Neural cell (in vitro differentiated cells): ENCODE measurements at regions not wholly inside any gene's neighbourhood (a gene's known extent, or its start where the extent isn't known, plus 50 kb on each side); places are given as distances from the start of the nearest gene placed in this dataset.

ENCODE experiments used
- H2AFZ ChIP-seq: fragments of 200-600, 300-800 bp; sonication (generic), shearing (Covaris generic); 2 replicates; pipeline ENCODE4 v1.6.0; 2014; ENCODE audit warnings: low read depth, mild to moderate bottlenecking, antibody characterized with exemption, low read length, moderate library complexity
- H3F3A ChIP-seq: fragments of 200-600 bp; shearing (Covaris generic); 2 replicates; pipeline ENCODE4 v1.6.1; 2016; ENCODE audit warnings: mild to moderate bottlenecking, moderate library complexity, mixed read lengths, antibody characterized with exemption, low read length; ENCODE audit not compliant: insufficient read depth, poor library complexity, severe bottlenecking
- H3K27ac ChIP-seq: fragments of 200-600, 300-800 bp; sonication (generic), shearing (Covaris generic); 2 replicates; pipeline ENCODE4 v1.5.1; 2014; ENCODE audit warnings: mild to moderate bottlenecking, low read length, moderate library complexity
- H3K27me3 ChIP-seq: fragments of 300-800, 200-600 bp; sonication (generic), shearing (Covaris generic); 2 replicates; pipeline ENCODE4 v1.6.0; 2014; ENCODE audit warnings: mild to moderate bottlenecking, low read depth, low read length, moderate library complexity; ENCODE audit not compliant: insufficient read depth
- H3K36me3 ChIP-seq: fragments of 300-800, 200-600 bp; sonication (generic), shearing (Covaris generic); 2 replicates; pipeline ENCODE4 v1.5.1; 2014; ENCODE audit warnings: mild to moderate bottlenecking, antibody characterized with exemption, low read length, moderate library complexity; ENCODE audit not compliant: insufficient read depth
- H3K4me2 ChIP-seq: fragments of 300-800, 200-600 bp; sonication (generic), shearing (Covaris generic); 2 replicates; pipeline ENCODE4 v1.6.0; 2014; ENCODE audit warnings: mild to moderate bottlenecking, low read length
- H3K4me3 ChIP-seq: fragments of 300-800, 200-600 bp; sonication (generic), shearing (Covaris generic); 2 replicates; pipeline ENCODE4 v1.5.1; 2014; ENCODE audit warnings: mild to moderate bottlenecking, low read length, moderate library complexity
- H3K79me2 ChIP-seq: fragments of 200-600 bp; shearing (Covaris generic); replicated peaks from 2 replicates; pipeline ENCODE4 v1.6.0; 2014; ENCODE audit warnings: mild to moderate bottlenecking, low read length, moderate library complexity; ENCODE audit not compliant: insufficient read depth
- H3K9ac ChIP-seq: fragments of 300-800, 200-600 bp; sonication (generic), shearing (Covaris generic); 2 replicates; pipeline ENCODE4 v1.6.1; 2016; ENCODE audit warnings: mild to moderate bottlenecking, low read length, mixed read lengths
- H3K9me2 ChIP-seq: fragments of 200-600 bp; shearing (Covaris generic); 2 replicates; pipeline ENCODE4 v1.6.1; 2016; ENCODE audit warnings: mild to moderate bottlenecking, low read length, mixed read lengths; ENCODE audit not compliant: insufficient read depth
- H3K9me3 ChIP-seq: fragments of 200-600, 300-800 bp; sonication (generic), shearing (Covaris generic); 2 replicates; pipeline ENCODE4 v1.6.1; 2016; ENCODE audit warnings: mild to moderate bottlenecking, mixed run types, low read length, moderate library complexity, mixed read lengths
- H4K20me1 ChIP-seq: fragments of 200-600 bp; shearing (Covaris generic); 2 replicates; pipeline ENCODE4 v1.6.1; 2016; ENCODE audit warnings: mild to moderate bottlenecking, mixed run types; ENCODE audit not compliant: insufficient read depth
- EP300 ChIP-seq: fragments of 450-650 bp; conservative IDR thresholded peaks from 2 replicates; pipeline ENCODE4 v1.6.1; 2014; ENCODE audit warnings: antibody characterized with exemption, mild to moderate bottlenecking, moderate library complexity; ENCODE audit not compliant: poor library complexity, severe bottlenecking
- EZH2 ChIP-seq: fragments of 200-600, 300-800 bp; shearing (Covaris generic), sonication (generic); IDR thresholded peaks from 2 replicates; pipeline ENCODE4 v1.6.1; 2014; ENCODE audit warnings: antibody characterized with exemption, low read length, borderline replicate concordance, mild to moderate bottlenecking; ENCODE audit not compliant: insufficient read depth, poor library complexity, severe bottlenecking
- MXI1 ChIP-seq: fragments of 450-650 bp; conservative IDR thresholded peaks from 2 replicates; pipeline ENCODE4 v1.6.1; 2014; ENCODE audit warnings: antibody characterized with exemption, mild to moderate bottlenecking; ENCODE audit not compliant: poor library complexity, severe bottlenecking
- POLR2AphosphoS5 ChIP-seq: IDR thresholded peaks from 2 replicates; pipeline ENCODE4 v1.6.1; 2012
- RAD21 ChIP-seq: fragments of 450-650 bp; conservative IDR thresholded peaks from 2 replicates; pipeline ENCODE4 v1.6.1; 2014; ENCODE audit warnings: antibody characterized with exemption, mild to moderate bottlenecking, moderate library complexity
- REST ChIP-seq: IDR thresholded peaks from 2 replicates; pipeline ENCODE4 v1.6.1; 2012; ENCODE audit warnings: borderline replicate concordance
- SMC3 ChIP-seq: fragments of 450-650 bp; conservative IDR thresholded peaks from 2 replicates; pipeline ENCODE4 v1.6.1; 2014; ENCODE audit warnings: antibody characterized with exemption, mild to moderate bottlenecking, moderate library complexity; ENCODE audit not compliant: poor library complexity
- TAF1 ChIP-seq: IDR thresholded peaks from 2 replicates; pipeline ENCODE4 v1.6.1; 2012; ENCODE audit warnings: low read depth
- TF ChIP-seq, protein P1 (sequence below): fragments of 450-650 bp; IDR thresholded peaks from 2 replicates; pipeline ENCODE4 v1.5.1; 2014; ENCODE audit warnings: antibody characterized with exemption, mild to moderate bottlenecking, moderate library complexity; ENCODE audit not compliant: poor library complexity, severe bottlenecking

GRCh38 chr13:95354680-95355487 is 53.6 kb upstream of the ABCC4 start:
- Histone ChIP-seq H3K9me2 (no peaks in the 10 kb centered on the region), H2AFZ (no peak overlapping the region), H3K4me3 (no peak overlapping the region), H3K79me2 (no peaks in the 10 kb centered on the region), H3K27ac (no peak overlapping the region), H4K20me1 (no peaks in the 10 kb centered on the region), H3K9me3 (no peaks in the 10 kb centered on the region), H3F3A (no peaks in the 10 kb centered on the region), H3K4me2 (no peak overlapping the region), H3K27me3 (no peaks in the 10 kb centered on the region), H3K36me3 (no peaks in the 10 kb centered on the region), H3K9ac (no peak overlapping the region)
- TF ChIP-seq MXI1 (no peak), POLR2AphosphoS5 (no peak), EZH2 (no peak), EP300 (no peak), SMC3 (no peak), REST (no peak), TAF1 (no peak), RAD21 (no peak)
- TF ChIP-seq, protein P1, sequence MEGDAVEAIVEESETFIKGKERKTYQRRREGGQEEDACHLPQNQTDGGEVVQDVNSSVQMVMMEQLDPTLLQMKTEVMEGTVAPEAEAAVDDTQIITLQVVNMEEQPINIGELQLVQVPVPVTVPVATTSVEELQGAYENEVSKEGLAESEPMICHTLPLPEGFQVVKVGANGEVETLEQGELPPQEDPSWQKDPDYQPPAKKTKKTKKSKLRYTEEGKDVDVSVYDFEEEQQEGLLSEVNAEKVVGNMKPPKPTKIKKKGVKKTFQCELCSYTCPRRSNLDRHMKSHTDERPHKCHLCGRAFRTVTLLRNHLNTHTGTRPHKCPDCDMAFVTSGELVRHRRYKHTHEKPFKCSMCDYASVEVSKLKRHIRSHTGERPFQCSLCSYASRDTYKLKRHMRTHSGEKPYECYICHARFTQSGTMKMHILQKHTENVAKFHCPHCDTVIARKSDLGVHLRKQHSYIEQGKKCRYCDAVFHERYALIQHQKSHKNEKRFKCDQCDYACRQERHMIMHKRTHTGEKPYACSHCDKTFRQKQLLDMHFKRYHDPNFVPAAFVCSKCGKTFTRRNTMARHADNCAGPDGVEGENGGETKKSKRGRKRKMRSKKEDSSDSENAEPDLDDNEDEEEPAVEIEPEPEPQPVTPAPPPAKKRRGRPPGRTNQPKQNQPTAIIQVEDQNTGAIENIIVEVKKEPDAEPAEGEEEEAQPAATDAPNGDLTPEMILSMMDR, result no peak

DNA sequence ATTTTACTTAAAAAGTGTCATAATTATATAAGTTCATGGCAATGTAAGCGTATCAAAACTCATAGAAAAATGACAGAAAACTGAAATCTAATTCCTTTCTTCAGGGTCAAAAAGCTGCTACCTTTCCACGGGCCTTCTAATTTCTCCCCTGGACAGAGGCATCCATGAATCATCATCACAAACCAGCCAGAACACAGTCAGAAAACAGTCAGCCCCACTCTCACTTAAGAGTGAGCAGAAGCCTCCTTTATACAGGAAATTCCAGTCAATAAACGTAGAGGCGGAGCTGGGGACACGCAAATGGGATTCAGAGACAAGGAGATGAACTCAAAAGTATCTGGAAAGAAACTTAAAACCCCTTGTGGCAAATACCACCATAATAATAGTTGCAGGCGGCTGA is 54.2 kb upstream of the ABCC4 start:
- Histone ChIP-seq H3F3A (no peaks in the 10 kb centered on the region), H4K20me1 (no peaks in the 10 kb centered on the region), H2AFZ (no peak overlapping the region), H3K27ac (no peak overlapping the region), H3K9me3 (no peaks in the 10 kb centered on the region), H3K36me3 (no peaks in the 10 kb centered on the region), H3K27me3 (no peaks in the 10 kb centered on the region), H3K9ac (no peak overlapping the region), H3K9me2 (no peaks in the 10 kb centered on the region), H3K79me2 (no peaks in the 10 kb centered on the region), H3K4me3 (no peak overlapping the region), H3K4me2 (no peak overlapping the region)
- no peak for TF ChIP-seq MXI1
- TF ChIP-seq POLR2AphosphoS5, result no peak
- no peak for TF ChIP-seq SMC3
- TF ChIP-seq TAF1, result no peak
- TF ChIP-seq EP300, result no peak
- TF ChIP-seq REST, result no peak
- no peak for TF ChIP-seq RAD21
- no peak for TF ChIP-seq EZH2
- TF ChIP-seq, protein P1, result no peak
